HEK293 (cell line): ENCODE measurements at regions not wholly inside any gene's neighbourhood (a gene's known extent, or its start where the extent isn't known, plus 50 kb on each side); places are given as distances from the start of the nearest gene placed in this dataset.

Experiments
- CTCF ChIA-PET: fragments of 350-600 bp; formaldehyde crosslinking; extraction: SDS; loops from one replicate; lab custom pipeline; 2021; ENCODE audit warnings: antibody characterized with exemption; lab: Yijun Ruan, JAX
- POLR2A ChIA-PET: fragments of 300-600 bp; formaldehyde crosslinking; extraction: SDS; loops from one replicate; lab custom pipeline; 2020; ENCODE audit warnings: antibody characterized with exemption, inconsistent platforms; lab: Yijun Ruan, JAX
- H3K27ac ChIP-seq: fragments of 200-500 bp; sonication (Bioruptor generic); 2 replicates; pipeline ENCODE4 v1.5.1; 2014; ENCODE audit warnings: low read depth, low read length, control low read depth, inconsistent platforms; ENCODE audit errors: extremely low read depth
- H3K36me3 ChIP-seq, 2 experiments: fragments of 200-500 bp in 1 of 2; sonication (Bioruptor generic) in 1 of 2; 1 replicate in 1 of 2; 2 replicates in 1 of 2; pipeline ENCODE4 v1.5.1; 2014 to 2017; ENCODE audit warnings: inconsistent platforms in 2 of 2, low read length in 2 of 2; ENCODE audit not compliant: control insufficient read depth in 2 of 2, insufficient read depth in 1 of 2
- H3K4me1 ChIP-seq: fragments of 200-500 bp; sonication (Bioruptor generic); 2 replicates; pipeline ENCODE4 v1.5.1; 2014; ENCODE audit warnings: mild to moderate bottlenecking, low read length, inconsistent platforms; ENCODE audit not compliant: control insufficient read depth, insufficient read depth
- H3K4me3 ChIP-seq: 2 replicates; pipeline ENCODE4 v1.5.1; 2011; ENCODE audit warnings: low read depth, mild to moderate bottlenecking, control low read depth, low read length, moderate library complexity
- H3K9me3 ChIP-seq: fragments of 200-500 bp; sonication (Bioruptor generic); 2 replicates; pipeline ENCODE4 v1.5.1; 2014; ENCODE audit warnings: low read depth, low read length, inconsistent platforms; ENCODE audit not compliant: control insufficient read depth, insufficient read depth
- ATF2 ChIP-seq: fragments of 450-650 bp; formaldehyde crosslinking; IDR thresholded peaks from 2 replicates; pipeline ENCODE4 v1.5.1; 2016; ENCODE audit warnings: missing biosample characterization, missing genetic modification characterization, low read depth
- HOXA7 ChIP-seq: sonication (generic); formaldehyde crosslinking; IDR thresholded peaks from 2 replicates; pipeline ENCODE4 v1.8.1; 2022; ENCODE audit warnings: missing genetic modification reagents, borderline replicate concordance
- IKZF3 ChIP-seq: fragments of 450-650 bp; IDR thresholded peaks from 2 replicates; pipeline ENCODE4 v1.5.0; 2018; ENCODE audit warnings: missing biosample characterization, mild to moderate bottlenecking, missing genetic modification characterization, moderate library complexity
- KLF16 ChIP-seq: fragments of 450-650 bp; formaldehyde crosslinking; IDR thresholded peaks from 2 replicates; pipeline ENCODE4 v1.5.1; 2017; ENCODE audit warnings: missing biosample characterization, missing genetic modification characterization
- SP2 ChIP-seq: fragments of 450-650 bp; formaldehyde crosslinking; IDR thresholded peaks from 2 replicates; pipeline ENCODE4 v1.5.1; 2016; ENCODE audit warnings: missing biosample characterization, missing genetic modification characterization
- TRIM28 ChIP-seq: IDR thresholded peaks from 2 replicates; pipeline ENCODE4 v1.6.1; 2011; ENCODE audit warnings: low read length, control low read depth, borderline replicate concordance
- ZBTB44 ChIP-seq: fragments of 450-650 bp; IDR thresholded peaks from 2 replicates; pipeline ENCODE4 v1.5.1; 2018; ENCODE audit warnings: missing biosample characterization, mild to moderate bottlenecking, missing genetic modification characterization
- ZBTB8A ChIP-seq: fragments of 450-650 bp; formaldehyde crosslinking; IDR thresholded peaks from 2 replicates; pipeline ENCODE4 v1.5.1; 2016; ENCODE audit warnings: missing biosample characterization, missing genetic modification characterization
- ZNF274 ChIP-seq, 2 experiments: fragments of 200-500 bp in 1 of 2; fragments of 450-650 bp in 1 of 2; sonication (Bioruptor generic) in 1 of 2; formaldehyde crosslinking in 1 of 2; IDR thresholded peaks; 2 replicates each; pipeline versions ENCODE4 v1.5.1 to v1.6.1; 2014 to 2016; ENCODE audit warnings: borderline replicate concordance in 1 of 2, inconsistent platforms in 1 of 2, low read length in 1 of 2, missing biosample characterization in 1 of 2, missing genetic modification characterization in 1 of 2
- ZNF366 ChIP-seq: fragments of 450-650 bp; formaldehyde crosslinking; conservative IDR thresholded peaks from 2 replicates; pipeline ENCODE4 v1.5.1; 2016; ENCODE audit warnings: missing biosample characterization, missing genetic modification characterization
- ZNF501 ChIP-seq: fragments of 450-650 bp; formaldehyde crosslinking; IDR thresholded peaks from 2 replicates; pipeline ENCODE4 v1.5.1; 2016; ENCODE audit warnings: missing biosample characterization, missing genetic modification characterization
- ZNF561 ChIP-seq: fragments of 450-650 bp; IDR thresholded peaks from 2 replicates; pipeline ENCODE4 v1.5.1; 2018; ENCODE audit warnings: missing biosample characterization, missing genetic modification characterization, borderline replicate concordance
- ZNF585B ChIP-seq: fragments of 450-650 bp; formaldehyde crosslinking; IDR thresholded peaks from 2 replicates; pipeline ENCODE4 v1.5.1; 2016; ENCODE audit warnings: missing biosample characterization, missing genetic modification characterization
- ZNF791 ChIP-seq: fragments of 450-650 bp; formaldehyde crosslinking; IDR thresholded peaks from 2 replicates; pipeline ENCODE4 v1.5.1; 2016; ENCODE audit warnings: missing biosample characterization, missing genetic modification characterization
- ZNF830 ChIP-seq: fragments of 450-650 bp; IDR thresholded peaks from 2 replicates; pipeline ENCODE4 v1.5.0; 2018; ENCODE audit warnings: missing biosample characterization, missing genetic modification characterization, low read depth, mild to moderate bottlenecking, moderate library complexity
- TF ChIP-seq, protein P1 (sequence below): fragments of 450-650 bp; formaldehyde crosslinking; IDR thresholded peaks from 2 replicates; pipeline ENCODE4 v1.5.1; 2017; ENCODE audit warnings: missing biosample characterization, missing genetic modification characterization
- TF ChIP-seq, protein P2 (sequence below): fragments of 450-650 bp; formaldehyde crosslinking; optimal IDR thresholded peaks from 2 replicates; pipeline ENCODE3; 2016; ENCODE audit warnings: missing biosample characterization, mild to moderate bottlenecking, missing genetic modification characterization
- TF ChIP-seq, protein P3 (sequence below): fragments of 450-650 bp; formaldehyde crosslinking; IDR thresholded peaks from 2 replicates; pipeline ENCODE4 v1.5.1; 2016; ENCODE audit warnings: missing biosample characterization, missing genetic modification characterization

DNA sequence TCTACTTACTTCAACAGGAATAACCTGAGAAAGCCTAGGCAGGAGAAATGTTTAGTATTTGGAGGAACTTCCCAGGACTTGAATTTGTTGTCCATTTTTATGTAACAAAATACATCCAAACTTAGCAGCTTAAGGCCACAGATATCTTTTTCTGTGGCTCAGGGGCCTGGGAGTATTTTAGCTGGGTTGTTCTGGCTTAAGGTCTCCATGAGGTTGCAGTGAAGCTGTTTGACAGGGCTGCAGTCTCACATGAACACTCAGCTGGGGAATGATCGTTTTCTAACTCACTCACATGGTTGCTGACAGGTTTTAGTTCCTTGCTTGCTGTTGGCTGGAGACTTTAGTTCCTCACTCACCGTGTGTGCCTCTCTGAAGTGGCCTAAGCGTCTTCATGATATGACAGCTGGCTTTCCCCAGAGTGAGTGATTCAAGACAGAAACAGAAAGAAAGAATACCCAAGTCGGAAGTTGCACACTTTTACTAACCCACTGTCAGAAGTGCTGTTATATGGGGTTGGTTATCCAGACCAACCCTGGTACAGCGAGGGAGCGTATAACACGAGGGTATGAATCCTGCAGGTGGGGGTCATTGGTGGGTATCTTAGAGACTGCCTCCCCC lies 229.7 kb upstream of the TBL1XR1 start (continued):
- TF ChIP-seq, protein P1, sequence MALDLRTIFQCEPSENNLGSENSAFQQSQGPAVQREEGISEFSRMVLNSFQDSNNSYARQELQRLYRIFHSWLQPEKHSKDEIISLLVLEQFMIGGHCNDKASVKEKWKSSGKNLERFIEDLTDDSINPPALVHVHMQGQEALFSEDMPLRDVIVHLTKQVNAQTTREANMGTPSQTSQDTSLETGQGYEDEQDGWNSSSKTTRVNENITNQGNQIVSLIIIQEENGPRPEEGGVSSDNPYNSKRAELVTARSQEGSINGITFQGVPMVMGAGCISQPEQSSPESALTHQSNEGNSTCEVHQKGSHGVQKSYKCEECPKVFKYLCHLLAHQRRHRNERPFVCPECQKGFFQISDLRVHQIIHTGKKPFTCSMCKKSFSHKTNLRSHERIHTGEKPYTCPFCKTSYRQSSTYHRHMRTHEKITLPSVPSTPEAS = no peak

DNA sequence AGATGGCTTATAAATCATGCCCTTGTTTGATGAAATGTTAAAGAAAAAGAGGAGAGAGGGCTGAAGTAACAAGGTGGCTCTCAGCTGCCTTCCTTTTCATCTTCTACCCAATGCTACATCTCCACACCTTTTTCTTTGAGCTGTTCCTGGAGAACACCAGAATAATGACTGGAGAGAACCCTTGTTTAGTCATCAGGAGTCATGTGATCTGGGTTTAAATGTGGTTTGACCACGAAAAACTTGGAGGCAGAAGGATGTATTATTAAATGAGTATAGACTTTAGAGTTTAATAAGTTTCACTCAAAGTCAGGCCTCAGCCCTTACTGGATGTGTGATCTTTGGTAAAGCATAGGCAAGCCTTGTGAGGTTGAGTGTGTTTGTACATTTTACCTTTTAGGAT lies 230.3 kb upstream of the TBL1XR1 start:
- Histone ChIP-seq H3K27ac (no peak overlapping the region), H3K4me3 (no peak overlapping the region), H3K4me1 (0 out of 2 replicates have a peak, but pooled peaks cover 2% of the 10 kb centered on the region), H3K36me3 (no peaks in the 10 kb centered on the region), H3K9me3 (no peaks in the 10 kb centered on the region)
- POLR2A ChIA-PET = no interaction called here
- TF ChIP-seq SP2 (tag by site-specific recombination) = no peak
- TF ChIP-seq TRIM28 = no peak
- no peak for TF ChIP-seq ZNF561 (tag by site-specific recombination)
- TF ChIP-seq HOXA7 (CRISPR knock-in tag) = no peak
- TF ChIP-seq ZNF791 (tag by site-specific recombination) = no peak
- no peak for TF ChIP-seq ATF2 (tag by site-specific recombination)
- TF ChIP-seq ZNF501 = no peak
- TF ChIP-seq, protein P2, sequence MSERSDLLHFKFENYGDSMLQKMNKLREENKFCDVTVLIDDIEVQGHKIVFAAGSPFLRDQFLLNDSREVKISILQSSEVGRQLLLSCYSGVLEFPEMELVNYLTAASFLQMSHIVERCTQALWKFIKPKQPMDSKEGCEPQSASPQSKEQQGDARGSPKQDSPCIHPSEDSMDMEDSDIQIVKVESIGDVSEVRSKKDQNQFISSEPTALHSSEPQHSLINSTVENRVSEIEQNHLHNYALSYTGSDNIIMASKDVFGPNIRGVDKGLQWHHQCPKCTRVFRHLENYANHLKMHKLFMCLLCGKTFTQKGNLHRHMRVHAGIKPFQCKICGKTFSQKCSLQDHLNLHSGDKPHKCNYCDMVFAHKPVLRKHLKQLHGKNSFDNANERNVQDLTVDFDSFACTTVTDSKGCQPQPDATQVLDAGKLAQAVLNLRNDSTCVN (tag by site-specific recombination) = no peak
- TF ChIP-seq, protein P3, sequence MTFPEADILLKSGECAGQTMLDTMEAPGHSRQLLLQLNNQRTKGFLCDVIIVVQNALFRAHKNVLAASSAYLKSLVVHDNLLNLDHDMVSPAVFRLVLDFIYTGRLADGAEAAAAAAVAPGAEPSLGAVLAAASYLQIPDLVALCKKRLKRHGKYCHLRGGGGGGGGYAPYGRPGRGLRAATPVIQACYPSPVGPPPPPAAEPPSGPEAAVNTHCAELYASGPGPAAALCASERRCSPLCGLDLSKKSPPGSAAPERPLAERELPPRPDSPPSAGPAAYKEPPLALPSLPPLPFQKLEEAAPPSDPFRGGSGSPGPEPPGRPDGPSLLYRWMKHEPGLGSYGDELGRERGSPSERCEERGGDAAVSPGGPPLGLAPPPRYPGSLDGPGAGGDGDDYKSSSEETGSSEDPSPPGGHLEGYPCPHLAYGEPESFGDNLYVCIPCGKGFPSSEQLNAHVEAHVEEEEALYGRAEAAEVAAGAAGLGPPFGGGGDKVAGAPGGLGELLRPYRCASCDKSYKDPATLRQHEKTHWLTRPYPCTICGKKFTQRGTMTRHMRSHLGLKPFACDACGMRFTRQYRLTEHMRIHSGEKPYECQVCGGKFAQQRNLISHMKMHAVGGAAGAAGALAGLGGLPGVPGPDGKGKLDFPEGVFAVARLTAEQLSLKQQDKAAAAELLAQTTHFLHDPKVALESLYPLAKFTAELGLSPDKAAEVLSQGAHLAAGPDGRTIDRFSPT = no peak
- TF ChIP-seq IKZF3 (tag by site-specific recombination) = no peak
- TF ChIP-seq ZNF366 (tag by site-specific recombination) = no peak
- TF ChIP-seq ZNF585B (tag by site-specific recombination) = no peak
- no peak for TF ChIP-seq ZBTB44 (tag by site-specific recombination)
- no peak for TF ChIP-seq ZNF830
- TF ChIP-seq KLF16 (tag by site-specific recombination) = no peak
- TF ChIP-seq ZNF274 (IDR thresholded peaks at IDR 0.05; ENCODE audit: low read length) = no peak
- TF ChIP-seq ZNF274 (tag by site-specific recombination; IDR thresholded peaks at IDR 0.05; ENCODE audit: borderline replicate concordance) = no peak
- TF ChIP-seq ZBTB8A (tag by site-specific recombination) = no peak
- CTCF ChIA-PET = no interaction called here
